ENCODE measurements at regions not wholly inside any gene's neighbourhood (a gene's known extent, or its start where the extent isn't known, plus 50 kb on each side); places are given as distances from the start of the nearest gene placed in this dataset.

- TF ChIP-seq CTCF (IDR thresholded peaks at IDR 0.05; ENCODE audit: low read depth, low read length, poor library complexity, severe bottlenecking) (no peak), EZH2phosphoT487 (IDR thresholded peaks at IDR 0.05; ENCODE audit: borderline replicate concordance, low read length) (no peak)
Measured at GRCh38 chr4:140253556-140254027, 99.6 kb upstream of the MAML3 start.

Data from DOHH2 (cell line).